ENCODE measurements at regions not wholly inside any gene's neighbourhood (a gene's known extent, or its start where the extent isn't known, plus 50 kb on each side); places are given as distances from the start of the nearest gene placed in this dataset.

DNA sequence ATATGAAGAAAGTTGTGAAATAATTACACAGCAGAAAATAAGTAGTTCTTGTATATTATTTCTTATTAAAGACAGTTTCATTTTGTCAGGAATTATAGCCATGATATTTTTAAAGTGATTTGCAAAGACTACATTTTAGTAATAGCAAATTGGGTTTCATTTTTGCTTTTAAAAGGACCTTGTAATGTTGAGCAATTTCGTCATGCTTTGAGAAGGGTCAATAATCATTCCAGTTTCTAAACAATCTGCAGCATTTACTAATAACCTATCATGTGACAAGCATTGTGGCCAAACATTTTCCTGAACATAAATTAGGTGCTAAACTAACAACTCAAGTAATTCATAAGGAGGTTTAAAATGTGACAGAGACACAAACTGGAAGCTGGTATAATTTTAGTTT lies 214.4 kb upstream of the CBLB start:
- TF ChIP-seq POLR2A (IDR thresholded peaks at IDR 0.05) (no peak), CTCF (IDR thresholded peaks at IDR 0.05) (no peak)
